ENCODE measurements at regions not wholly inside any gene's neighbourhood (a gene's known extent, or its start where the extent isn't known, plus 50 kb on each side); places are given as distances from the start of the nearest gene placed in this dataset.

- no peaks in the 10 kb centered on the region for H3K36me3 Mint-ChIP-seq (ENCODE audit: unreplicated experiment)
- H3K4me3 Mint-ChIP-seq (ENCODE audit: unreplicated experiment): no peak overlapping the region
- no peaks in the 10 kb centered on the region for H3K4me1 Mint-ChIP-seq (ENCODE audit: unreplicated experiment)
- TF ChIP-seq CTCF (IDR thresholded peaks at IDR 0.05): no peak
- no peaks in the 10 kb centered on the region for H3K9me3 Mint-ChIP-seq (ENCODE audit: unreplicated experiment)
- H3K27ac Mint-ChIP-seq (ENCODE audit: unreplicated experiment): no peak overlapping the region
- peaks cover 5% of the 10 kb centered on the region for H3K27me3 Mint-ChIP-seq (ENCODE audit: unreplicated experiment)
- DNase-seq (ENCODE audit: extremely low spot score, unreplicated experiment): no peak
Measured at GRCh38 chr4:138826322-138826721, 189.3 kb upstream of the NOCT start.

- no peaks in the 10 kb centered on the region for H3K9me3 Mint-ChIP-seq (ENCODE audit: unreplicated experiment)
- H3K27ac Mint-ChIP-seq (ENCODE audit: unreplicated experiment): no peak overlapping the region
- H3K4me3 Mint-ChIP-seq (ENCODE audit: unreplicated experiment): no peak overlapping the region
- no peaks in the 10 kb centered on the region for H3K36me3 Mint-ChIP-seq (ENCODE audit: unreplicated experiment)
- TF ChIP-seq CTCF (IDR thresholded peaks at IDR 0.05): no peak
- no peaks in the 10 kb centered on the region for H3K4me1 Mint-ChIP-seq (ENCODE audit: unreplicated experiment)
- no peak for DNase-seq (ENCODE audit: extremely low spot score, unreplicated experiment)
- peaks cover 8% of the 10 kb centered on the region for H3K27me3 Mint-ChIP-seq (ENCODE audit: unreplicated experiment)
Measured at GRCh38 chr4:138821331-138821730, 194.2 kb upstream of the NOCT start.

GRCh38 chr4:138816875-138817274, 198.7 kb upstream of the NOCT start:
- Mint-ChIP-seq H3K4me3 (ENCODE audit: unreplicated experiment) (no peak overlapping the region), H3K27ac (ENCODE audit: unreplicated experiment) (no peak overlapping the region), H3K36me3 (ENCODE audit: unreplicated experiment) (no peaks in the 10 kb centered on the region), H3K27me3 (ENCODE audit: unreplicated experiment) (peaks cover 10% of the 10 kb centered on the region), H3K9me3 (ENCODE audit: unreplicated experiment) (no peaks in the 10 kb centered on the region), H3K4me1 (ENCODE audit: unreplicated experiment) (no peaks in the 10 kb centered on the region)
- DNase-seq (ENCODE audit: extremely low spot score, unreplicated experiment): no peak
- no peak for TF ChIP-seq CTCF (IDR thresholded peaks at IDR 0.05)

- no peak for TF ChIP-seq CTCF (IDR thresholded peaks at IDR 0.05)
- Mint-ChIP-seq H3K4me1 (ENCODE audit: unreplicated experiment) (no peaks in the 10 kb centered on the region), H3K9me3 (ENCODE audit: unreplicated experiment) (no peaks in the 10 kb centered on the region), H3K36me3 (ENCODE audit: unreplicated experiment) (no peaks in the 10 kb centered on the region), H3K27me3 (ENCODE audit: unreplicated experiment) (peaks cover 11% of the 10 kb centered on the region), H3K27ac (ENCODE audit: unreplicated experiment) (no peak overlapping the region), H3K4me3 (ENCODE audit: unreplicated experiment) (no peak overlapping the region)
- DNase-seq (ENCODE audit: extremely low spot score, unreplicated experiment): no peak
Measured at GRCh38 chr4:138815811-138816210, 199.8 kb upstream of the NOCT start.

GRCh38 chr4:138805736-138806135, 209.8 kb upstream of the NOCT start:
- no peak for DNase-seq (ENCODE audit: extremely low spot score, unreplicated experiment)
- H3K36me3 Mint-ChIP-seq (ENCODE audit: unreplicated experiment): no peaks in the 10 kb centered on the region
- no peak overlapping the region for H3K27ac Mint-ChIP-seq (ENCODE audit: unreplicated experiment)
- no peak for TF ChIP-seq CTCF (IDR thresholded peaks at IDR 0.05)
- peaks cover 79% of the 10 kb centered on the region for H3K27me3 Mint-ChIP-seq (ENCODE audit: unreplicated experiment)
- no peaks in the 10 kb centered on the region for H3K4me1 Mint-ChIP-seq (ENCODE audit: unreplicated experiment)
- no peak overlapping the region for H3K4me3 Mint-ChIP-seq (ENCODE audit: unreplicated experiment)
- no peaks in the 10 kb centered on the region for H3K9me3 Mint-ChIP-seq (ENCODE audit: unreplicated experiment)
